A673 (cell line): ENCODE measurements at regions not wholly inside any gene's neighbourhood (a gene's known extent, or its start where the extent isn't known, plus 50 kb on each side); places are given as distances from the start of the nearest gene placed in this dataset.

ENCODE experiments used
- EZH2 ChIP-seq: fragments of 200-600 bp; sonication (generic); IDR thresholded peaks from 2 replicates; pipeline ENCODE4 v1.6.1; 2017; ENCODE audit warnings: borderline replicate concordance, low read depth, mild to moderate bottlenecking, mixed read lengths, antibody characterized with exemption, low read length; ENCODE audit not compliant: poor library complexity, severe bottlenecking
- TF ChIP-seq, protein P1 (sequence below): fragments of 300-800, 200-600 bp; sonication (generic); conservative IDR thresholded peaks from 2 replicates; pipeline ENCODE4 v1.5.1; 2017; ENCODE audit warnings: low read depth, mild to moderate bottlenecking, antibody characterized with exemption, low read length, moderate library complexity, mixed read lengths

DNA sequence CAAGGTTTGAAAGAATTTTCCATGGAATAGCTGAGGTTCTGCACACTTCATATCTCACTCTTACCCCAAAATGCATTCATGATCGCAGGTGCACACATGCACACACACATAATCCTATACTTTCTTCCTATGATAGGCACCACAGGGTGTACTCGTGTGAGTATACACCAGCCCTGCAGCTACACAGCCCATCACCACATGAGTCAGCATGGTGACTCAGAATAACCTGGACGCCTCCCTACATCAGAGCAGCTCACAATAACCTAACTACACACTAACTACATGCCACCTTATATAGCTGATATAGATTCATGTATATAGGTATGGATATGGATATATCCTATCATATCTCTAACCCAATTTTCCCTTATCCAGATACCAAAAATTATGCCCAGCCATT lies 850.2 kb upstream of the TMEM132C start:
- TF ChIP-seq, protein P1, sequence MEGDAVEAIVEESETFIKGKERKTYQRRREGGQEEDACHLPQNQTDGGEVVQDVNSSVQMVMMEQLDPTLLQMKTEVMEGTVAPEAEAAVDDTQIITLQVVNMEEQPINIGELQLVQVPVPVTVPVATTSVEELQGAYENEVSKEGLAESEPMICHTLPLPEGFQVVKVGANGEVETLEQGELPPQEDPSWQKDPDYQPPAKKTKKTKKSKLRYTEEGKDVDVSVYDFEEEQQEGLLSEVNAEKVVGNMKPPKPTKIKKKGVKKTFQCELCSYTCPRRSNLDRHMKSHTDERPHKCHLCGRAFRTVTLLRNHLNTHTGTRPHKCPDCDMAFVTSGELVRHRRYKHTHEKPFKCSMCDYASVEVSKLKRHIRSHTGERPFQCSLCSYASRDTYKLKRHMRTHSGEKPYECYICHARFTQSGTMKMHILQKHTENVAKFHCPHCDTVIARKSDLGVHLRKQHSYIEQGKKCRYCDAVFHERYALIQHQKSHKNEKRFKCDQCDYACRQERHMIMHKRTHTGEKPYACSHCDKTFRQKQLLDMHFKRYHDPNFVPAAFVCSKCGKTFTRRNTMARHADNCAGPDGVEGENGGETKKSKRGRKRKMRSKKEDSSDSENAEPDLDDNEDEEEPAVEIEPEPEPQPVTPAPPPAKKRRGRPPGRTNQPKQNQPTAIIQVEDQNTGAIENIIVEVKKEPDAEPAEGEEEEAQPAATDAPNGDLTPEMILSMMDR = no peak
- no peak for TF ChIP-seq EZH2
